Neural progenitor cell (in vitro differentiated cells): ENCODE measurements at regions not wholly inside any gene's neighbourhood (a gene's known extent, or its start where the extent isn't known, plus 50 kb on each side); places are given as distances from the start of the nearest gene placed in this dataset.

ENCODE experiments used
- CTCF ChIP-seq: fragments of 200-600 bp; sonication (generic); IDR thresholded peaks from 2 replicates; pipeline ENCODE4 v1.5.1; 2017; ENCODE audit warnings: antibody characterized with exemption, mild to moderate bottlenecking
- EZH2 ChIP-seq: fragments of 200-600 bp; sonication (generic); IDR thresholded peaks from 2 replicates; pipeline ENCODE4 v1.6.1; 2017; ENCODE audit warnings: antibody characterized with exemption, mild to moderate bottlenecking, moderate library complexity

- TF ChIP-seq CTCF (no peak), EZH2 (no peak)
These were observed 228.9 kb upstream of the ADGRL4 start for GRCh38 chr1:79235301-79236002.
